GM18517 (cell line): ENCODE measurements at regions not wholly inside any gene's neighbourhood (a gene's known extent, or its start where the extent isn't known, plus 50 kb on each side); places are given as distances from the start of the nearest gene placed in this dataset.
A peak's percentile ranks its signal among the peaks of the same experiment; 100 is the strongest.

Source experiments
- ATAC-seq: cut with Tn5 transposase; IDR thresholded peaks from one replicate; pipeline ENCODE4 v1.9.1; 2021; ENCODE audit warnings: mild to moderate bottlenecking, moderate library complexity; ENCODE audit not compliant: unreplicated experiment

- no peak for ATAC-seq
Measured at GRCh38 chr4:14726441-14726840, 275.8 kb upstream of the CPEB2 start.

- no peak for ATAC-seq
Measured at GRCh38 chr4:14726877-14727361, 275.4 kb upstream of the CPEB2 start.

GRCh38 chr4:14729282-14730000 is 272.8 kb upstream of the CPEB2 start:
- no peak for ATAC-seq

GRCh38 chr4:14742054-14742453 is 260.2 kb upstream of the CPEB2 start:
- ATAC-seq, result no peak

- ATAC-seq, result no peak
Measured at GRCh38 chr4:14743172-14743571, 259.1 kb upstream of the CPEB2 start.

GRCh38 chr4:14743601-14744000 is 258.7 kb upstream of the CPEB2 start:
- no peak for ATAC-seq

GRCh38 chr4:14744346-14744745 is 257.9 kb upstream of the CPEB2 start:
- ATAC-seq, result no peak

- ATAC-seq, result no peak
Measured at GRCh38 chr4:14749910-14750309, 252.4 kb upstream of the CPEB2 start.

- ATAC-seq, result no peak
Measured at GRCh38 chr4:14752341-14753046, 249.8 kb upstream of the CPEB2 start.

GRCh38 chr4:14767142-14767541 is 235.1 kb upstream of the CPEB2 start:
- ATAC-seq, result no peak

- ATAC-seq, result no peak
Measured at GRCh38 chr4:14768449-14768848, 233.8 kb upstream of the CPEB2 start.

GRCh38 chr4:14769993-14770392 is 232.3 kb upstream of the CPEB2 start:
- ATAC-seq, result no peak

- no peak for ATAC-seq
Measured at GRCh38 chr4:14771094-14771493, 231.2 kb upstream of the CPEB2 start.

GRCh38 chr4:14771504-14772175 is 230.6 kb upstream of the CPEB2 start:
- ATAC-seq, result no peak

- ATAC-seq, result no peak
Measured at GRCh38 chr4:14772388-14772787, 229.9 kb upstream of the CPEB2 start.

- peak; percentile 90 for ATAC-seq
Measured at GRCh38 chr4:14783011-14783877, 219.0 kb upstream of the CPEB2 start.

- ATAC-seq, result no peak
Measured at GRCh38 chr4:14787221-14787620, 215.1 kb upstream of the CPEB2 start.

- no peak for ATAC-seq
Measured at GRCh38 chr4:14787894-14788293, 214.4 kb upstream of the CPEB2 start.

GRCh38 chr4:14790494-14790893 is 211.8 kb upstream of the CPEB2 start:
- no peak for ATAC-seq

GRCh38 chr4:14792702-14793227 is 209.5 kb upstream of the CPEB2 start:
- no peak for ATAC-seq

- ATAC-seq, result no peak
Measured at GRCh38 chr4:14800977-14801376, 201.3 kb upstream of the CPEB2 start.
